HUDEP-2 (cell line): ENCODE measurements at regions not wholly inside any gene's neighbourhood (a gene's known extent, or its start where the extent isn't known, plus 50 kb on each side); places are given as distances from the start of the nearest gene placed in this dataset.

Source experiments
- DNase-seq, 76 experiments: peaks; one replicate each; lab custom pipeline; 2025; ENCODE audit not compliant: unreplicated experiment in 76 of 76; lab: John Stamatoyannopoulos, UW

- DNase-seq = no peak
These were observed 260.9 kb upstream of the CFAP20DC start for GRCh38 chr3:59310736-59311135.

GRCh38 chr3:59308684-59309083 is 258.9 kb upstream of the CFAP20DC start:
- no peak for DNase-seq

GRCh38 chr3:59308001-59308400 is 258.2 kb upstream of the CFAP20DC start:
- no peak for DNase-seq

GRCh38 chr3:59306436-59306835 is 256.6 kb upstream of the CFAP20DC start:
- DNase-seq = no peak

- DNase-seq = no peak
These were observed 254.5 kb upstream of the CFAP20DC start for GRCh38 chr3:59304296-59304695.

- no peak for DNase-seq
These were observed 253.6 kb upstream of the CFAP20DC start for GRCh38 chr3:59303452-59303851.

- DNase-seq = no peak
These were observed 252.6 kb upstream of the CFAP20DC start for GRCh38 chr3:59302442-59302841.

- DNase-seq = no peak
These were observed 250.9 kb upstream of the CFAP20DC start for GRCh38 chr3:59300733-59301132.

GRCh38 chr3:59299561-59299960 is 249.7 kb upstream of the CFAP20DC start:
- DNase-seq = no peak

- no peak for DNase-seq
These were observed 240.5 kb upstream of the CFAP20DC start for GRCh38 chr3:59290358-59290757.

GRCh38 chr3:59289831-59290230 is 240.0 kb upstream of the CFAP20DC start:
- no peak for DNase-seq

- no peak for DNase-seq
These were observed 239.1 kb upstream of the CFAP20DC start for GRCh38 chr3:59288951-59289350.

GRCh38 chr3:59286791-59287531 is 237.1 kb upstream of the CFAP20DC start:
- peak in 3 of 76 experiments; percentile 1 to 17 (median 2) for DNase-seq

GRCh38 chr3:59285560-59285959 is 235.7 kb upstream of the CFAP20DC start:
- DNase-seq = no peak

- DNase-seq = no peak
These were observed 235.1 kb upstream of the CFAP20DC start for GRCh38 chr3:59284926-59285325.

- no peak for DNase-seq
These were observed 230.3 kb upstream of the CFAP20DC start for GRCh38 chr3:59280113-59280512.

GRCh38 chr3:59277816-59278215 is 228.0 kb upstream of the CFAP20DC start:
- no peak for DNase-seq

GRCh38 chr3:59277201-59277600 is 227.4 kb upstream of the CFAP20DC start:
- no peak for DNase-seq

GRCh38 chr3:59273976-59274375 is 224.2 kb upstream of the CFAP20DC start:
- DNase-seq = no peak

GRCh38 chr3:59271971-59272370 is 222.1 kb upstream of the CFAP20DC start:
- no peak for DNase-seq

- no peak for DNase-seq
These were observed 221.1 kb upstream of the CFAP20DC start for GRCh38 chr3:59270921-59271320.

GRCh38 chr3:59270209-59270608 is 220.4 kb upstream of the CFAP20DC start:
- no peak for DNase-seq

GRCh38 chr3:59268170-59268569 is 218.3 kb upstream of the CFAP20DC start:
- DNase-seq = no peak
